ENCODE measurements at regions not wholly inside any gene's neighbourhood (a gene's known extent, or its start where the extent isn't known, plus 50 kb on each side); places are given as distances from the start of the nearest gene placed in this dataset.
A peak's percentile ranks its signal among the peaks of the same experiment; 100 is the strongest.

DNA sequence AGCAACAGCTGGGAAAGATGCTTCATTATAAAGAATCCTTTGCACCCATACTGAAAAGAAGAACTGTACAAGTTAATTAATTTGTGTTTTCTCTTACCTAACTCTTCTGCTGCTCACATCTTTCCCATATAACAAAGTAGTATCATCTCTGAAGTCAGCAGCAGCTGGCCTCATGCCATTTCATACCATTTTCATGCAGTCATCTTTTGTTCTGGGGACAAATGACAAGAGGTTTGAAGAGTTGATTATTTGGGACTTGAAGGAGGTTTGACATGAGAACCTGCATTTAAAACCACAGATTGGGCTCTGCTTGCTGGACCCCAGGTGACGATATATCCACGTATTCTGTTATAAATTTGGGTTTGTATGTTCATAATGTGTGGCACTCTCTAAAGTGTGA lies 430.3 kb downstream of the SPRY1 start:
- Histone ChIP-seq H3K36me3 (ENCODE audit: control insufficient read depth, insufficient read depth, low read length) (no peaks in the 10 kb centered on the region), H3K27me3 (ENCODE audit: control insufficient read depth, insufficient read depth, low read length) (no peaks in the 10 kb centered on the region), H3K27ac (ENCODE audit: low read depth, low read length) (no peak overlapping the region)

DNA sequence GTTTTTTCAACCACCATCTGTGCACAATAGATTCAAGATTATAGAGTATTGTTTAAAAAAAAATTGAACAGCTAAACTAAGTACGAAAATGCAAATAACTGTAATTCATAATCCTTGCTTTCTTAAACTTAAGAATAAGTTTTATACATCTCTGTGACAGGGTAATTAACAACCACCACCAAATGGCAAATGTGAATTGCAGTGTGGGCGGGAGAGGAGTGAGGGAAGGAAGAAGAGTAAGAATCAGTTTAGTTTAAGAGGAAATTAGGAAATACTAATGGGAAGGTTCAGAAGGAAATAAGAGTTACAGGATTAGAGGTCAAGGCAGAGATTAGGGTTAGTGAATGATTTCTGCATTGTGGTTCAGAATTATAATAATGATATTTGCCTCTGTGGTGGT lies 430.9 kb downstream of the SPRY1 start:
- no peak overlapping the region for H3K27ac ChIP-seq (ENCODE audit: low read depth, low read length)
- H3K4me3 ChIP-seq (ENCODE audit: low read length), result no peak overlapping the region
- H3K36me3 ChIP-seq (ENCODE audit: control insufficient read depth, insufficient read depth, low read length), result no peaks in the 10 kb centered on the region
- H3K27me3 ChIP-seq (ENCODE audit: control insufficient read depth, insufficient read depth, low read length), result no peaks in the 10 kb centered on the region
- peaks cover 5% of the 10 kb centered on the region for H3K4me1 ChIP-seq (ENCODE audit: control insufficient read depth, insufficient read depth, low read length)
- no peak overlapping the region for H3K9ac ChIP-seq (ENCODE audit: low read length)

More for the DNA sequence above, 430.3 kb downstream of the SPRY1 start:
- H3K9ac ChIP-seq (ENCODE audit: low read length), result no peak overlapping the region
- no peak overlapping the region for H3K4me3 ChIP-seq (ENCODE audit: low read length)
- H3K4me1 ChIP-seq (ENCODE audit: control insufficient read depth, insufficient read depth, low read length), result peaks cover 4% of the 10 kb centered on the region

DNA sequence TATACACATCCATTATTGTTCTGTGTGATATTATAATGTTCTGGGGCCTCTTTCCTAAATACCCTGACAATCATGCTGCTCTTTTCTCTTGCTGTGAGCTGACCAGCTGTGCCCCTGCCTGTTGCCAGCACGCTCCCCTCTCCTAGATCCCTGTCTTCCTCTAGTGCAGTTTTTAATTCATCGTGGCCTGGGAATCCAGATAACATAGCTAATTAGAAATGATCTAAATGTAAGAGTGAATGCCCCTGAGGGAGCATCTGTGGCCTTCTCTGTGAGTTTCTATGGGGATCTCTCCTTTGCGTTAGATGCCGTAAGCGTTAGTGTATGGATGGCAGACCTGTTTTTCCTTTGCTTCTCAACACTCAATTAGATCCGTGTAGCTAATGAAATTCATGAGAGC lies 434.3 kb downstream of the SPRY1 start:
- Histone ChIP-seq H3K9ac (ENCODE audit: low read length) (no peak overlapping the region), H3K4me1 (ENCODE audit: control insufficient read depth, insufficient read depth, low read length) (peaks cover 9% of the 10 kb centered on the region), H3K27ac (ENCODE audit: low read depth, low read length) (peak overlapping the region; percentile 45)

DNA sequence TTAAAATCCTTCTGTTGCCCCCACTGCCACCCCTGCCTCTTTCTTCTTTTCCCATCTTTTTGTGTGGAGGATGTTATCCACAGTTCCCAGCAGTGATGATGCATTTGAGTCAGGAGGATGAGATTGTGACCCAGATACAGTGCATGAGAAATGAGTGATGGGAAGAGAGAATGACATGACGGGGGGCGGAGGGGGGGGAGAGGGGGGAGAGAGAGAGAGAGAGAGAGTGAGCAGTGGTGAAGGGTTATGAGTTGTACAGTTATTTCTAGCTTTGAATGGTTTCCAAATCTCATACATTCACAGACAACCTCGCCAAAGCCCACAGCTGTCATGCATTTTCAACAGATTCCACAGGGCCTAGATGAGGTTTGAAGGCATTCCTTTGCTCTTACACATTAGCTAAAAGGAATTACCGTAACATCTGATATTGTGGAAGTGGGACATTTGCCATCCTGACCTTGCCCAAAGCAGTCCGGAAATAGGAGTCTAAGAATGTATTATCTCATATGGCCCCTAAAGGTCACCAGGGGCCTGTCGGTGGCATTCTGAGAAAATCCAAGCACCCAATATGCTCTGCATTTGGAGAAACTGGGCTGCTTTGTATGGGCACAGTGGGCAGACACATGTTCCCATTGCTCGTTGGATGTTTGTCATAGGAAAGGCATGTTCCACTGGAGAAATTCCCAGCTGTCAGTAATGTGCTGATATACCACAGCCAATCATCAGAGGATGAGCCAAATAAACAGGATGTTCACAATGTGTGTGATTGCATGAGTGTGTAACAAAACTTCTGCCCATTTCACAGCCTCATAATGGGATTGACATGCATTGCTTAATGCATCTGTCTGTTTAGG lies 435.8 kb downstream of the SPRY1 start:
- Histone ChIP-seq H3K4me3 (ENCODE audit: low read length) (no peak overlapping the region), H3K36me3 (ENCODE audit: control insufficient read depth, insufficient read depth, low read length) (no peaks in the 10 kb centered on the region), H3K4me1 (ENCODE audit: control insufficient read depth, insufficient read depth, low read length) (peaks cover 6% of the 10 kb centered on the region), H3K27ac (ENCODE audit: low read depth, low read length) (peak overlapping the region; percentile 68), H3K27me3 (ENCODE audit: control insufficient read depth, insufficient read depth, low read length) (no peaks in the 10 kb centered on the region), H3K9ac (ENCODE audit: low read length) (no peak overlapping the region)

More for the DNA sequence above, 434.3 kb downstream of the SPRY1 start:
- Histone ChIP-seq H3K4me3 (ENCODE audit: low read length) (no peak overlapping the region), H3K36me3 (ENCODE audit: control insufficient read depth, insufficient read depth, low read length) (no peaks in the 10 kb centered on the region), H3K27me3 (ENCODE audit: control insufficient read depth, insufficient read depth, low read length) (no peaks in the 10 kb centered on the region)

DNA sequence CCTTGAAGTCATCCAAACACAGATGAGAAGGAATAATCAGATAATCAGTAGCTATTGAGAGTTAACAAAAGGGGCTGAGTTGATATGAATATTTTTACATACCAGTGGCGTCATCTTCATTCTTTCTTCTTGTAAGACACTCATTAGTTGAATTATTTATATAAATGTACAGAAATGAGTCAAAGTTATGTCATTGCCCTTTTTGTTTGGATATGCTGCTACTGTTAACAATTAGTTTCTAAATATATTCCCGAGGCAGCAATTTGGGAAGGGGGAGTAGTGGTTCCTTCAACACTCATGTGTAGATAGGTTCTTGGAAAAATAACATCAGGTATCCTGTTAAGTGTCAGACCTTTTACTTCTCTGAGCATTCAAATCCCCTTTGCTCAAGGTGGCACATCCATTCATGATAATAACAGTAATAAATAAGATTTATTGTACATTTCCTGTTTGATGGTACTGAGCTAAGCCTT lies 436.6 kb downstream of the SPRY1 start:
- Histone ChIP-seq H3K27me3 (ENCODE audit: control insufficient read depth, insufficient read depth, low read length) (no peaks in the 10 kb centered on the region), H3K36me3 (ENCODE audit: control insufficient read depth, insufficient read depth, low read length) (no peaks in the 10 kb centered on the region), H3K27ac (ENCODE audit: low read depth, low read length) (peak overlapping the region; percentile 68), H3K4me1 (ENCODE audit: control insufficient read depth, insufficient read depth, low read length) (peaks cover 6% of the 10 kb centered on the region), H3K4me3 (ENCODE audit: low read length) (no peak overlapping the region), H3K9ac (ENCODE audit: low read length) (no peak overlapping the region)

DNA sequence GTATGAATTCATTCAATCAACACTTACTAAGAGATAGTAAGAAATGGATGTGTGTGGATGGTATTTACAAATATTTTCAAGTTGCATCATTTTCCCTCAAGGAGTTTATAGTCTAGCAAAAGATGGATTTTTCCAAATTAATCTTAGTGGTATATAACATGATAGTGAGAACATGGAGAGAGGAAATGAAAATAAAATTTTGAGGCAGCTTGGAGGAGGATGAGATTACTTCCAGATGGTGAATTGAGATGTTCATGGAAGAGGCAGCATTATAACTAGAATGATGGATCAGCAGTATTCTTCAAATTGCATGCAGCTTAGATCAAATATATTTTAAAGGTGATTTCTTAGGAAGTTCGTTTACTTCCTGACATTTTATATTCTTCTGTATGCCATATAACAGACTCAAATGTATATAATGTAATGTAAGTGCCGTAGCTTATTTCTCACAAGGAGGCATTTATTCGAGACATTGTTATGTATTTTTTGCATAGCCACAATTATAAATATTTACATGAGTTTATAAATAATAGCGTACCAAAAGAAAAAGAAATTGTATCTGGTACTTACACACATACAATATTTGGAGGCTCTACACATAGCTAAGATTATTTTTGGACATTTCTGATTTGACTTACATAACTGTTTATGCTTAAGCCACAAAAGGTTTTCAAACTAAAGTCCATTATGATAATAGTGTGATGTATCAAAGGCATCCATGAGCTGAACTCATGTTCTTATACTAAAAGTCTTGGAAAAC lies 439.4 kb downstream of the SPRY1 start:
- H3K4me1 ChIP-seq (ENCODE audit: control insufficient read depth, insufficient read depth, low read length), result peaks cover 6% of the 10 kb centered on the region

DNA sequence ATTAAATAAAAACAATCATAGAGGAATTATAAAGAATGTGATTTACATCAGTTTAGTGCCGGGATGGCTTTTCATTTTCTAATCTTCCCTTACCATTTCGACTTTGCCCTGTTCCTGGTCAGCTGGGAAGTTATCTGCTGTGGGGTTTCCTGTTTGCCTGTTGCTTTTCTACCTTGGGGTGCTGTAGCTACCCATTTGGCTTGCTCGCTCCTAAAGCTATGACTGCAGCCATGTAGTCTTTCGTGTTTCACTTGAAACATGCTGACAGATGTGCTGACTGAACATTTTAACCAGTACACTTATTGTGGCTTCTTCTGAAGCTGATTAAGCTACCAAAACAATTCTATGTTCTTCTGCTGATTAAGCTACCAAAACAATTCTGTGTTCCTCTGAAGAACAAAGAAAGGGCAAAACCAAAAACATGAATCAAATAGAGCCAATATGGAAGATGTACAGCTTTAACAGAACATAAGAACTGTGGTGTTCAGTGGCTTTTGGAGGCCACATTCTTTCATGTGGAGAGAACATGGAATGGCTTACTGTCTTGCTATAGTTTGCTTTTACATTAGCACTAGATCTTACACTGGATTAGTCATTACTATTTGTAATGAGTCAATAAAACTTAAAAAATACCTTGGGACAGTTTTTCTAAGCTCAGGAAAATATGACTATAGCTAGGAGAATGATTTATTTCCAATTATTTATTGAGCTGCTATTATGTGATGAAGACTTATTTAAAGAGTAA lies 440.4 kb downstream of the SPRY1 start:
- H3K4me1 ChIP-seq (ENCODE audit: control insufficient read depth, insufficient read depth, low read length), result peaks cover 12% of the 10 kb centered on the region
- H3K36me3 ChIP-seq (ENCODE audit: control insufficient read depth, insufficient read depth, low read length), result no peaks in the 10 kb centered on the region
- no peak overlapping the region for H3K27ac ChIP-seq (ENCODE audit: low read depth, low read length)
- H3K4me3 ChIP-seq (ENCODE audit: low read length), result no peak overlapping the region
- no peaks in the 10 kb centered on the region for H3K27me3 ChIP-seq (ENCODE audit: control insufficient read depth, insufficient read depth, low read length)
- H3K9ac ChIP-seq (ENCODE audit: low read length), result no peak overlapping the region

More for the DNA sequence above, 439.4 kb downstream of the SPRY1 start:
- no peaks in the 10 kb centered on the region for H3K36me3 ChIP-seq (ENCODE audit: control insufficient read depth, insufficient read depth, low read length)
- no peaks in the 10 kb centered on the region for H3K27me3 ChIP-seq (ENCODE audit: control insufficient read depth, insufficient read depth, low read length)
- no peak overlapping the region for H3K27ac ChIP-seq (ENCODE audit: low read depth, low read length)
- no peak overlapping the region for H3K4me3 ChIP-seq (ENCODE audit: low read length)
- no peak overlapping the region for H3K9ac ChIP-seq (ENCODE audit: low read length)

DNA sequence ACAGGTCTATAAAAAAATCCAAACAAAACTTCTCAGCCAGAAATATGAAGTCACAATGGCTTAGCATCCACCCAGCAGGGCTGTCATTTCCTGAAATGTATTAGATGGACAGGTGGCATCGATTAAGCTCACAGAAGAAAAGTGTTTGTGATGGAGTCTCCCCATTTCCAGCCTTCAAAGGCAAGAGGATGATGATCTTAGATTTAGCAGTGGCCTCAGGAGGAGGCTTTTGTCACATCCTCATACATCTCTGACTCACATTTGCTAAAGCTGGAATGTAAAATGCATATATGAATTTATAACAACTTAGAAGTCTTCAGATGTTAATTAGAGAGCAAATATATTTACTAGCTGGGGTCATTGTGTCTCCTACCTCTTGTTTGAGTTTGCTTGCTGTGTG lies 441.9 kb downstream of the SPRY1 start:
- peaks cover 7% of the 10 kb centered on the region for H3K4me1 ChIP-seq (ENCODE audit: control insufficient read depth, insufficient read depth, low read length)
- no peak overlapping the region for H3K27ac ChIP-seq (ENCODE audit: low read depth, low read length)
- H3K4me3 ChIP-seq (ENCODE audit: low read length), result no peak overlapping the region
- H3K9ac ChIP-seq (ENCODE audit: low read length), result no peak overlapping the region
- H3K27me3 ChIP-seq (ENCODE audit: control insufficient read depth, insufficient read depth, low read length), result no peaks in the 10 kb centered on the region
- H3K36me3 ChIP-seq (ENCODE audit: control insufficient read depth, insufficient read depth, low read length), result no peaks in the 10 kb centered on the region

DNA sequence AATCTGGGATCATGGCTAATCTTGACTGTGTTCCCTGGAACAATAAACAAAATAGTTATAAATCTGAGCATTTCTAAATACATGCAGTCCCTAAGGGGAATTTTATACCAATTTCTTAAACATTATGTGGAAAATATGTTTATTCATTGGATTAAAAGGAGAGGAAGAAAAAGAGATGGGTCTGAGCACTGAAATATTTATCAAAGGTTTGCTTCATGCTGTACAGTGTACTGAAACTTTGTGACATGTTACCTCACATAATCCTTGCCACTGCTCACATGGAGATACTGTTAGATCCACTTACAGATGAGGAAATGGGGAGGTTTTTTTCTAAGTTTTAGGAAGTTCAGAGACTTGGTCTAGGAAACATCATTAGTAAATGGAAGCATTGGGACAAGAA lies 443.6 kb downstream of the SPRY1 start:
- Histone ChIP-seq H3K27me3 (ENCODE audit: control insufficient read depth, insufficient read depth, low read length) (no peaks in the 10 kb centered on the region), H3K36me3 (ENCODE audit: control insufficient read depth, insufficient read depth, low read length) (no peaks in the 10 kb centered on the region), H3K9ac (ENCODE audit: low read length) (no peak overlapping the region), H3K27ac (ENCODE audit: low read depth, low read length) (no peak overlapping the region), H3K4me3 (ENCODE audit: low read length) (no peak overlapping the region), H3K4me1 (ENCODE audit: control insufficient read depth, insufficient read depth, low read length) (peaks cover 7% of the 10 kb centered on the region)

DNA sequence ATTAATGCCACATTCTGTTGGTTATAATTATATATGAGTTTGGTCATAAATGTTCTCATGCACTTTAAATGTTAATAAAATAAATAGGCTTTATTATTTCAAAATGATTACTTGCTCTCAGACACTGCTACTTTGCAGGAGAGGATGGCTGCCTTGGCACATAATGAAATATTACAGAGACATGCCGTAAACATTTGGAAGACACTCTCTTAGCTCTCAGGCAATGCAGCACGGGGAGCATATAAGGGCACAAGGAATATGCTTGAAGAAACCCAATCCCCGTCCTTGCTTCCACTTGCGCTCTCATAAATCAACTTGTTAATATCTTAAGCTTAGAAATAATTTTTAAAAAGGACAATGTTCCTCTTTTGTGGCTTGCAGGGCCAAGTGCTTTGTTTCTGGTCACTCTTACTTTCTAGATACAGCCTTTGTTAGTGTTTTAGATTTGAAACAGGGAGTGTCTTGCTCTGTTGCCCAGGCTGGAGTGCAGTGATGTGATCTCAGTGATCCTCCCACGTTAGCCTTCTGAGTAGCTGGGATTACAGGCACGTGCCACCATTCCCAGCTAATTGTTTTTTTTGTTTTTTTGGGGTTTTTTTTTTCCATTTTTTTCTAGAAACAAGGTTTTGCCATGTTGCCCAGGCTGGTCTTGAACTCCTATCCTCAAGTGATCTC lies 445.0 kb downstream of the SPRY1 start:
- Histone ChIP-seq H3K27ac (ENCODE audit: low read depth, low read length) (no peak overlapping the region), H3K9ac (ENCODE audit: low read length) (no peak overlapping the region), H3K4me3 (ENCODE audit: low read length) (no peak overlapping the region), H3K36me3 (ENCODE audit: control insufficient read depth, insufficient read depth, low read length) (no peaks in the 10 kb centered on the region), H3K4me1 (ENCODE audit: control insufficient read depth, insufficient read depth, low read length) (peaks cover 7% of the 10 kb centered on the region), H3K27me3 (ENCODE audit: control insufficient read depth, insufficient read depth, low read length) (no peaks in the 10 kb centered on the region)

DNA sequence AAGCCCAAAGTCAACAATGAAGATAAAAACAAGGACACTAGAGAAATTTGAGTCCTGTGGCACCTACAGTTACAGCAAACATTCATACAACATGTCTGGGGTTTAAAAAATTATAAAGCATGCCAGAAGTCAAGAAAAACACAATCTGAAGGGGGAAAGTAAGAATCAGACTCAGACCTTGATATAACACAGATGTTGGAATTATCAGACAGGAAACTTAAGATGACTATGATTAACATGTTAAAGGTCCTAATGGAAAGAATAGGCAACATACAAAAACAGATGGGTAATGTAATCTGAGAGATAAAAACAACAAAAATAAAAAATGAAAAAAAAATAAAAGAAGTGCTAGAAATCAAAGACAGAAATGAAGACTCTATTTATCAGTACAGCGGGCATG lies 446.5 kb downstream of the SPRY1 start:
- no peaks in the 10 kb centered on the region for H3K36me3 ChIP-seq (ENCODE audit: control insufficient read depth, insufficient read depth, low read length)
- H3K27ac ChIP-seq (ENCODE audit: low read depth, low read length), result no peak overlapping the region
- no peak overlapping the region for H3K4me3 ChIP-seq (ENCODE audit: low read length)
- H3K9ac ChIP-seq (ENCODE audit: low read length), result no peak overlapping the region
- no peaks in the 10 kb centered on the region for H3K27me3 ChIP-seq (ENCODE audit: control insufficient read depth, insufficient read depth, low read length)
- peaks cover 7% of the 10 kb centered on the region for H3K4me1 ChIP-seq (ENCODE audit: control insufficient read depth, insufficient read depth, low read length)

DNA sequence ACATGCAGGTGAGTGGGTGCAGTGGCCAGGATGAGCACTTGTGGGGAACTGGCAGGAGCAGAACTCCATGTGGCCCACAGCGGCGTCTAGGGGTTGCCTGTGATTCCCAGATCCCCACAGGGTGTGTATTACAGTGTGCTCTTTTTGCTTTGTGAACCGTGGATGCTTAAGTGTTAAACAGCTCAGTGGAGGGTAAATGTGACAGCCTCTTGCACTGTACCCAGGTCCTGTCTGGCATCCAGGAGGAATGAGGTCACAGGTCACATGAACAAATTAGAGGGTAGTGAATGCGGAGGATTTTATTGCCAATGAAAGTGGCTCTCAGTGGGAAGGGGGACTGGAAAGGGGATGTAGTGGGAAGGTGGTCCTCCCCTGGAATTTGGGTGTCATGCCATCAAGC lies 447.8 kb downstream of the SPRY1 start:
- Histone ChIP-seq H3K9ac (ENCODE audit: low read length) (no peak overlapping the region), H3K4me3 (ENCODE audit: low read length) (no peak overlapping the region), H3K36me3 (ENCODE audit: control insufficient read depth, insufficient read depth, low read length) (no peaks in the 10 kb centered on the region), H3K27me3 (ENCODE audit: control insufficient read depth, insufficient read depth, low read length) (no peaks in the 10 kb centered on the region), H3K27ac (ENCODE audit: low read depth, low read length) (no peak overlapping the region), H3K4me1 (ENCODE audit: control insufficient read depth, insufficient read depth, low read length) (peaks cover 7% of the 10 kb centered on the region)
